HG03439 (cell line): ENCODE measurements at regions not wholly inside any gene's neighbourhood (a gene's known extent, or its start where the extent isn't known, plus 50 kb on each side); places are given as distances from the start of the nearest gene placed in this dataset.

Experiments used
- ATAC-seq: cut with Tn5 transposase; IDR thresholded peaks from one replicate; pipeline ENCODE4 v1.9.1; 2021; ENCODE audit warnings: mild to moderate bottlenecking, moderate library complexity; ENCODE audit not compliant: unreplicated experiment

- ATAC-seq, result no peak
Observed at GRCh38 chr14:56498112-56498511, 81.5 kb upstream of the TMEM260 start.

DNA sequence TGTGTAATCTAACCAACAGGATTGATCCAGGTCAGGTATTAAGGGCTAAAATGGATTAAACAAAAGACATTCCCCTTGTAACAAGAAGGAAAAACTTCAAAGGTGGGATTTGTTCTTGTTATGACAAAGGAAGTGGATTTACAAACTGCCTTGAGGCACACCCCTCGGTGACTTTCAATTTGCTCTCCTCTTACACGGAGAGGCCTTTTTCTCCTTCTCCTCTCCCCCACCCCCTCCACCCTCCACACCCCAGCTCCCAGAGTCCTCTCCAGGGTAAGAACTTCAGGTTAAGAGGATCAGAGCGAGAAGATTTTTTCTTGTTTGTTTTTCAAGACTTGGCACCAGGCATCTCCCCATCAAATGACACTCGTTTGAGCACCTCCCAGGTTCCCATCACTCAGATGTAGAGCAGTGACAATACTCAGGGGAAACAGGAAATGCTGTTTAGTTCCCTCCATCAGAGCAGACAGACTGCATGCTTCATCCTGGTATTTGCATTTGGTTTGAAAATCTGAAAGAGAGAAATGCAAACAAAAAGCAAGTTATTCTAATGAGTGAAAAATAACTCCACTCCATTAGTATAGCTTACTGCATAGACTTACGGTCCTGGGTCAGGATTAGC is 77.6 kb upstream of the TMEM260 start:
- no peak for ATAC-seq

- ATAC-seq, result no peak
Observed at GRCh38 chr14:56505361-56505760, 74.2 kb upstream of the TMEM260 start.

GRCh38 chr14:56512521-56512920 is 67.1 kb upstream of the TMEM260 start:
- no peak for ATAC-seq

DNA sequence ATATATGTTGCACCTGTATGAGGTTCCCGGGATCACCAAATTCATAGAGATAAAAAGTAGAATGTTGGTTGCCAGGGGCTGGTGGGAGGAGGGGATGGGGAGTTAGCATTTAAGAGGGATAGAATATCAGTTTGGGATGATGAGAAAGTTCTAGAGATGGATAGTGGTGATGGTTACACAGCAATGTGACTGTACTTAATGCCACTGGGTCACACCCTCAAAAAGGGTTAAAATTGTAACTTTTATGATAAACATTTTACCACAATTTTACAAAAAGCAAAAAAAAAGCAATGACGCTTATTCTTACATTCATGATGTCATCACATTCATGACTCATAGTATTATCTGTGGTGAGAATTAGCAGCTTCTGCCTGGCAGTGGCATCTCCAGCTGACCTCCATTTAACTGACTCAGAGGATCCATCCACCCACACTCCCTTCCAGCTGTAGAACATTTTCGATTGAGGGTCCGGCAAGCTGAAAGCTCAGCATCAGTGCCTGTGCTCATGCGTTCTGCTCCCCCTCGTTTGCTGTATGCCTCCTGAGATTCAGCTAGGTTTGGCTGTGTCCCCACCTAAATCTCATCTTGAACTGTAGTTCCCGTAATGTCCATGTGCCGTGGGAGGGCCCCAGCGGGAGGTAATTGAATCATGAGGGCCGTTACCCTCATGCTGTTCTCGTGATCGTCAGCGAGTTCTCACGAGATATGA is 64.8 kb upstream of the TMEM260 start:
- no peak for ATAC-seq

- no peak for ATAC-seq
Observed at GRCh38 chr14:56515739-56516138, 63.9 kb upstream of the TMEM260 start.

DNA sequence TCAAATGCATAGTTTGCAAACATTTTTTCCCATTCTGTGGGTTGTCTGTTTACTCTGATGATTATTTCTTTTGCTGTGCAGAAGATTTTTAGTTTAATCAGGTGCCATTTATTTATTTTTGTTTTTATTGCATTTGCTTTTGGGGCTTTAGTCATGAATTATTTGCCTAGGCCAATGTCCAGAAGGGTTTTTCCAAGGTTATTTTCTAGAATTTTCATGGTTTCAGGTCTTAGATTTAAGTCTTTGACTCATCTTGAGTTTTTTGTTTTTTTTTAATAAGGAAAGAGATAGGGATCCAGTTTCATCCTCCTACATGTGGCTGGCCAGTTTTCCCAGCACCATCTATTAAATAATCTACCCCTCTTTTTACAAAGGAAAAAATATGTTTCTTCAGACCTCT is 57.2 kb upstream of the TMEM260 start:
- ATAC-seq, result no peak

DNA sequence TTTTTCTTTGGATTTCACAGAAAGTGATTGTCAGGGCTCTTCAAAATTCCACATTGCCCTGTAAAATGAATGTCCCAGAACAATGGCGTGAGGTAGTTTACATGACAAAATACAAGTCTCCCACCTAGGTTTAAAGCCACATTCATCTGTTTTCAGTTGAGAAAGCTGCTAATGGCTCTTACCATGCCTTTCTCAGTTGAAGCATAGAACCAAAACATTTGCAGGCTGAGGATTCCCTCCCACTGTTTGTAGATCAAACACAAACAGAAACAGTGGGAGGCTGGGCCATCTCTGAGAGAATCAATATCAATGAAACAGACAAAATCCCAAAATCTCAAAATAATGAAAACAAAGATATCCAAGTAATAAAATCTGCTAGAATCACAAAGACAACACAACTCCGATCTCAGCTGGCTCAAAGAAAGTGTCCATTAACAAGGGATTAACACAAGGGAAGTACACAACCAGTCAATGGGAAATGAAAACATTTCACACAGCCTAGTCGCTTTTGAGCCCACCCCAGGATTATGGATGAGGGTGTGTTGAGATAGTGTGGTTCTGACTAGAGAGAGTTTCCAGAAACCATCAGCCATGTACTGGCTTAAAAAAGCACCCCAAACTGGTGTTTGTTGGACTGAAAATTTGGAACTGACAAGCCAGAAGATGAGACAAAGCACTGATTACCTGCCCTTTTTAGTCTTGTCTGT is 54.5 kb upstream of the TMEM260 start:
- no peak for ATAC-seq

DNA sequence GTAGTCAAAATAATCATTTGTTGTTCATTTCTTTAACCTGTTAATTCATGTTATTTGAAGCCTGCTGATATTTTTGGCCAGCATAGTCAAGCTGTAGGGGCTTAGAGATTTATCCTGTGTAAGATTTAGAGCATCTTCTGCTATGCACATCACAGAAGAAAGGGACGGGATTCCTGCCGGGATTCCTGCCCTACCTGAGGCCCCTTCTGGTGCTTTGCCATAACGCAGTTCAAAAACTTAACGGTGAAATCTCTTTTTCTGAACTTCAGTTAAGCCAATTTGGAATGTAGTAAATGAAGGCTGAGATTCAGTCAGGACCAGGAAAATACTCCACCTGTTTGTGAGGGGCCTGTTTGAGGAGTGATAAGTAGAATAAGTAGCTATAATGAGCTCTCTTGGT is 50.7 kb upstream of the TMEM260 start:
- ATAC-seq, result no peak
